Activated gamma-delta T cell treated with anti-CD3 and anti-CD28 coated beads, Interleukin-2, amount 50 U/mL, for 16 hours (primary cell): ENCODE measurements at regions not wholly inside any gene's neighbourhood (a gene's known extent, or its start where the extent isn't known, plus 50 kb on each side); places are given as distances from the start of the nearest gene placed in this dataset.

Experiments used
- DNase-seq: peaks from one replicate; pipeline ENCODE4 v3.0.0-alpha.2; 2020; ENCODE audit warnings: low read depth

DNA sequence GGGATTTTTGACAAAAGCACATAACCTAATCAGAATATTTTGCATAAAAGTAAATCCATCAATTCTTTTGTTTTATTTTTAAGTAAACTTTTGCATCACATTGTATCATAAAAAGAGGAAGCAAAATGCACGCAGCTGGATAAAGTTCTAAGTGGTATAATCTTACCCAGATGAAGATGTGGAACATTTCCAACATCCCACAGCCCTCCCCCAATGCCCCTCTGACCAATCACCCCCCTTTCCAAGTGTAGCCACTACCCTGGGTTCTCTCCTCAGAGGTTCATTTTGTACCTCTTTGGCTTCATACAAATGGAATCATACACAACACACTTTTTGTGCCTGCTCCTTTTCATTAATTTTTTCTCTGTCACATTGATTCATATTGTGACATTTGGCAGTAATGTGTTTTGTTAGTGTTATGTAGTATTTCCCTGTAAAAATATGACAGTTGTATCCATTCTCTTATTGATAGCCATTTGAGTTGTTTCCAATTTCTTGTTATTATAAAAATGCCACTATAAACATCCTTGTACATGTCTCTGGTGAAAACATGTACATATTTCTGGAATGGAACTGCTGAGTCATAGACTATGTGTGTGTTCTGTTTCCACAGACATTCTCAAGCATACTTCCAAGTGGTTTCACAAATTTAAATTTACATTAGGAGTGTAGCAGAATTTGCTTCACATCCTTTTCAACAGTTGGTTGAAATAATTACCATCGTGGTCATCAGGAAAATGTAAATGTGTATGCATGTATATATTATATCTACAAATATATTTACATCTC is 92.9 kb upstream of the SYNDIG1 start:
- no peak for DNase-seq

GRCh38 chr20:24373372-24373771 is 96.1 kb upstream of the SYNDIG1 start:
- no peak for DNase-seq

GRCh38 chr20:24370911-24371695 is 98.3 kb upstream of the SYNDIG1 start:
- DNase-seq = no peak

- no peak for DNase-seq
Measured at GRCh38 chr20:24370249-24370648, 99.2 kb upstream of the SYNDIG1 start.

DNA sequence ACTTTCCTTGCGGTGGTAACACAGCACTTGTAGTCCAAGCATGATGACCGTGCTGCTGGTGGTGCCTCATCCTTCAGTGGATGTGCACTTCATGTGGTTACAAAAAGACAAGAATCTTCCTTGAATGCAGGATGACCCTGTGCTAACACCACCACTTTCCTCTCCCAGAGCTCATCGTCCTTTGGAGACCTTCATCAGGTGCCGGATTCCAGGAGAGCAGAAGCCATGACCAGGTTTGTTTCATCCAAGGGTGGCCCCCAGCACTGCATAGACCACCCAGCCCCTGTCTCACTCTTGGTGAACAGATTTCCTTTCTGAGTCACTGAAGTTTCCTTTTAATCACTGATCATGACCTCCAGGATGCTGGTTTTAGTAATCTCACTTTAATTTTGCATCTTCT is 101.2 kb upstream of the SYNDIG1 start:
- DNase-seq = no peak

- DNase-seq = no peak
Measured at GRCh38 chr20:24366336-24367004, 103.0 kb upstream of the SYNDIG1 start.

DNA sequence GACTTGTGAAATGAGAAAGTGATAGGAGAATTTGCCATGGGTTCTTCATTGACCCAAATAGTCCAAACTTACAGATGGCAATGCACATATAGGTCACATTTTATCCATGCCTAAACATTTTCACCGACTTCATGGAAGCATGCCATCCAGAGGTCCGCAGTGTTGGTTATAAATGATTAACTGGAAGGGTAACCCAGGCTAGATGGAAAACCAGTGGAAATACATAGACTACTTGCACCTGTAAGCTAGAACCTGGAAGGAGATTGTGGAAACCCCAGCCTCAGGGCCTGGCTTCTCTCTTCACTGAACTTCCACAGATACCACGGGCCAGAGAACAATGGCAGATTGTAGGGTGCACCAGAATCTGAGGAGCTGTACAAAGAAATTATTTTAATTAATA is 103.8 kb upstream of the SYNDIG1 start:
- no peak for DNase-seq

- DNase-seq = no peak
Measured at GRCh38 chr20:24364482-24364881, 104.9 kb upstream of the SYNDIG1 start.

- DNase-seq = no peak
Measured at GRCh38 chr20:24363031-24363430, 106.4 kb upstream of the SYNDIG1 start.

DNA sequence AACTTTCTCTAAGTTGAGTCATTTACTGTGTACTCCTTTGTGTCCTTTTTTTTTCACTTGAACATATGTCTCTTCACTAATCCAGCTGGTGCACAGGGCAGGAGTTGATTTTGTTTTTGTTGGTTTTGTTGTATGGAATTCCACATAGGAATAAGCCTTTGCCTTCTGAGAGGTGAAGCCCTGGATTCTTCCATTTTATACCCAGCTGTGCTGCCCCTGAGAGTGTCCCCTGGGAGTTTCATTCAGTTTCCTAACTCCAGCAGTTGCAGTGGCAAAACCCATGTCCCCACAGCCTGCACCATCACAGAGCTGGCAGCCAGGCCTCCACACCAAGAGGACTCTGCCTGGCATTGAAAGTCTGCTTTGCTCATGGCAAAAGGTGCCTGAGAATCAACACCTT is 107.3 kb upstream of the SYNDIG1 start:
- no peak for DNase-seq

- no peak for DNase-seq
Measured at GRCh38 chr20:24361541-24361940, 107.9 kb upstream of the SYNDIG1 start.

- no peak for DNase-seq
Measured at GRCh38 chr20:24360531-24360930, 108.9 kb upstream of the SYNDIG1 start.

DNA sequence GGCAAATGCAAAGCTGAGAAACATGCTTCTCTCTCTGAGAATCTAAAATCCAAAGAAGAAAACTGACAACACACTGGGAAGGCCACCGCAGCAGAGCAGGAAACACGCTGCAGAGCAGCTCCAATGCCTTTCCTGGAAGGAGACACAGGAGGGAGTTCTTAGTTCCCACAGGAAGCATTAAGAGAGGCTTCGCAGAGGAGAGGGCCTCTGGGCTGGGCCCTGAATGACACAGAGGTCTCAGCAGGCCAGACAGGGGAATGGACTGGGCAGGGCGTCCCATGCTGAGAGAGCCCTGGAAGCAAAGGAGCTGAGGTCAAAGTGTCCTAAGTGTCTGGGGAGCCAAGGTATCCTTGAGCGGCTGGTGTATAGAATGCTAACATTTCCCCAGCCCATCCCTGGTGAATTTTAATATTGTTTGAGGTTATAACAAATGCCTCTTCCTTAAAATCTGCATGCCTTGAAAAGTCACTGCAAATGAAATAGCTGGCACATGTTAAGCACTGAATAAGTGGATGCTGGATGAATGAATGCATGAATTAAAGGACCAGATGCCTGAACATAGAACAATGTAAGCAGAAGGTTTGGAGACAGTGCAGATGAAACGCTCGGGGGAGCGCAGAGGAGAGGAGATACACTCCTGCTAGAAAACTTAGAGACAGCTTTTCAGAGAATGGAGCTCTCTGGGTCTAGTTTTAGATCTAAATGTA is 110.0 kb upstream of the SYNDIG1 start:
- DNase-seq = no peak

GRCh38 chr20:24357931-24358330 is 111.5 kb upstream of the SYNDIG1 start:
- no peak for DNase-seq

GRCh38 chr20:24357177-24357576 is 112.3 kb upstream of the SYNDIG1 start:
- DNase-seq = no peak

- no peak for DNase-seq
Measured at GRCh38 chr20:24353135-24353690, 116.2 kb upstream of the SYNDIG1 start.

- DNase-seq = no peak
Measured at GRCh38 chr20:24350923-24351368, 118.5 kb upstream of the SYNDIG1 start.

DNA sequence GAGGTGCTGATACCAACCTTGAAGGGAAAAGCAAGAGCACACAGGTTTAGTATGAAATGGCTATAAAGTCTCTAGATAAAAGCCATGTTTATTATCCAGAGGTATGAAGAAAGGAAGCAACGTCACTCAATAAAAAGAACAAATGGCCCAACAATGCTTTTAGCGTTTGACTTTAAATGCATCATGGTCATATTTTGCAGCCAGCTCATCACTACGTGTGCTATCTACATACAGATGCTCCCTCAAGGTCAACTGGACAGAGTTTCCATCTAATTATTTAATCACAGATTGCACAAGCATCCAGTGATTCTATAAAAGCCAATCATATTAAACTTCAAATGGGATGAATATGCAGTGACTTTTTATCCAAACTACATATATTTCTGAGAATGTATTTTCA is 127.6 kb upstream of the SYNDIG1 start:
- DNase-seq = no peak

GRCh38 chr20:24340933-24341332 is 128.5 kb upstream of the SYNDIG1 start:
- no peak for DNase-seq

GRCh38 chr20:24339210-24339641 is 130.2 kb upstream of the SYNDIG1 start:
- DNase-seq = no peak

DNA sequence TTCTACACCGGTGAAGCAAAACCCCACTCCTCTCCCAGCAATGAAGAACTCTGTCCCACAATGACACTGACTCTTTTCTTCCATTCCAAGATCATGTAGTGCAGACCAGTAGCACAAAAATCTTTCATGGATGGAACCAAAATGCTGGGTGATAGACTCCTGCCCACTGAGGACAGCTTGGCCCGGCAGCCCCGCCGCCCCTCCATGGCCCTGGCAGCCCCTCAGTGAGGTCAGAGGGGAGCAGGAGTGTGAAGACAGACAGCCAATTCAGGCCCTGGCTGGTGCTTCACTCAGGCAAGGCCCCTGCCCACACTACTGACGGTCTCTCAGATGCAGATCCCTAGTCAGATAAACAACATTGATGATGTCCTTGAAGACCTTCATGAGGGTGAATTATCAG is 131.9 kb upstream of the SYNDIG1 start:
- no peak for DNase-seq

GRCh38 chr20:24337069-24337468 is 132.4 kb upstream of the SYNDIG1 start:
- DNase-seq = no peak
